HEK293T (cell line): ENCODE measurements at regions not wholly inside any gene's neighbourhood (a gene's known extent, or its start where the extent isn't known, plus 50 kb on each side); places are given as distances from the start of the nearest gene placed in this dataset.

Source experiments
- ARNT ChIP-seq: fragments of 450-650 bp; IDR thresholded peaks from 2 replicates; pipeline ENCODE4 v1.6.1; 2017; ENCODE audit warnings: mild to moderate bottlenecking
- CTBP1 ChIP-seq: fragments of 450-650 bp; IDR thresholded peaks from 2 replicates; pipeline ENCODE4 v1.6.1; 2016; ENCODE audit warnings: borderline replicate concordance
- ELF4 ChIP-seq: fragments of 450-650 bp; IDR thresholded peaks from 2 replicates; pipeline ENCODE4 v1.6.1; 2017; ENCODE audit warnings: antibody characterized with exemption
- FOXA1 ChIP-seq: fragments of 450-650 bp; IDR thresholded peaks from 2 replicates; pipeline ENCODE4 v1.6.1; 2016; ENCODE audit warnings: mild to moderate bottlenecking
- FOXK2 ChIP-seq: fragments of 450-650 bp; IDR thresholded peaks from 2 replicates; pipeline ENCODE4 v1.6.1; 2016; ENCODE audit warnings: mild to moderate bottlenecking
- FOXM1 ChIP-seq: fragments of 450-650 bp; IDR thresholded peaks from 2 replicates; pipeline ENCODE4 v1.6.1; 2017; ENCODE audit warnings: mild to moderate bottlenecking, borderline replicate concordance
- HDGF ChIP-seq: fragments of 450-650 bp; IDR thresholded peaks from 2 replicates; pipeline ENCODE4 v1.6.1; 2017; ENCODE audit warnings: antibody characterized with exemption, borderline replicate concordance
- LEF1 ChIP-seq: fragments of 450-650 bp; IDR thresholded peaks from 2 replicates; pipeline ENCODE4 v1.6.1; 2017; ENCODE audit warnings: mild to moderate bottlenecking, borderline replicate concordance
- NFRKB ChIP-seq: fragments of 450-650 bp; IDR thresholded peaks from 2 replicates; pipeline ENCODE4 v1.6.1; 2016; ENCODE audit warnings: mild to moderate bottlenecking, moderate library complexity
- PKNOX1 ChIP-seq: fragments of 450-650 bp; IDR thresholded peaks from 2 replicates; pipeline ENCODE4 v1.6.1; 2016
- SP1 ChIP-seq: fragments of 450-650 bp; IDR thresholded peaks from 2 replicates; pipeline ENCODE4 v1.6.1; 2017
- SUZ12 ChIP-seq: fragments of 450-650 bp; IDR thresholded peaks from 2 replicates; pipeline ENCODE4 v1.6.1; 2016; ENCODE audit warnings: mild to moderate bottlenecking
- TARDBP ChIP-seq: fragments of 450-650 bp; IDR thresholded peaks from 2 replicates; pipeline ENCODE4 v1.6.1; 2016
- ZNF384 ChIP-seq: fragments of 450-650 bp; IDR thresholded peaks from 2 replicates; pipeline ENCODE4 v1.6.1; 2016

GRCh38 chr5:131001507-131001906, 163.5 kb downstream of the HINT1 start:
- TF ChIP-seq CTBP1 (no peak), SUZ12 (no peak), ELF4 (no peak), SP1 (no peak), TARDBP (no peak), FOXM1 (no peak), ARNT (no peak), NFRKB (no peak), PKNOX1 (no peak), FOXA1 (no peak), FOXK2 (no peak), HDGF (no peak), ZNF384 (no peak), LEF1 (no peak)
